ENCODE measurements at regions not wholly inside any gene's neighbourhood (a gene's known extent, or its start where the extent isn't known, plus 50 kb on each side); places are given as distances from the start of the nearest gene placed in this dataset.
"Not testable (repeated sequence)": the region's sequence is repeated elsewhere in the genome, so short reads cannot be mapped to it uniquely, and the experiment has no call there.

GRCh38 chr3:22743386-22743785, 459.7 kb upstream of the UBE2E2 start:
- in situ Hi-C loops (cut with HindIII; ENCODE audit: low sequenced_read_pairs); DNase-seq (ENCODE audit: low spot score): not testable (repeated sequence)

GRCh38 chr3:22745321-22745720, 457.8 kb upstream of the UBE2E2 start:
- no peak for DNase-seq (ENCODE audit: low spot score)
- in situ Hi-C loops (cut with HindIII; ENCODE audit: low sequenced_read_pairs) = no loop called here

GRCh38 chr3:22746221-22746620, 456.9 kb upstream of the UBE2E2 start:
- DNase-seq (ENCODE audit: low spot score) = no peak
- in situ Hi-C loops (cut with HindIII; ENCODE audit: low sequenced_read_pairs) = no loop called here

- DNase-seq (ENCODE audit: low spot score) = no peak
- in situ Hi-C loops (cut with HindIII; ENCODE audit: low sequenced_read_pairs) = no loop called here
These were observed 454.6 kb upstream of the UBE2E2 start for GRCh38 chr3:22748453-22749045.

- in situ Hi-C loops (cut with HindIII; ENCODE audit: low sequenced_read_pairs) = no loop called here
- DNase-seq (ENCODE audit: low spot score) = no peak
These were observed 443.4 kb upstream of the UBE2E2 start for GRCh38 chr3:22759636-22760310.

GRCh38 chr3:22765679-22766078, 437.4 kb upstream of the UBE2E2 start:
- DNase-seq (ENCODE audit: low spot score) = no peak
- in situ Hi-C loops (cut with HindIII; ENCODE audit: low sequenced_read_pairs) = no loop called here

GRCh38 chr3:22777834-22778233, 425.3 kb upstream of the UBE2E2 start:
- no peak for DNase-seq (ENCODE audit: low spot score)
- in situ Hi-C loops (cut with HindIII; ENCODE audit: low sequenced_read_pairs) = no loop called here

GRCh38 chr3:22779737-22780136, 423.4 kb upstream of the UBE2E2 start:
- no peak for DNase-seq (ENCODE audit: low spot score)
- in situ Hi-C loops (cut with HindIII; ENCODE audit: low sequenced_read_pairs) = no loop called here

GRCh38 chr3:22792533-22792932, 410.6 kb upstream of the UBE2E2 start:
- DNase-seq (ENCODE audit: low spot score) = no peak
- in situ Hi-C loops (cut with HindIII; ENCODE audit: low sequenced_read_pairs) = no loop called here

- in situ Hi-C loops (cut with HindIII; ENCODE audit: low sequenced_read_pairs) = no loop called here
These were observed 407.2 kb upstream of the UBE2E2 start for GRCh38 chr3:22795917-22796316.

GRCh38 chr3:22798461-22798860, 404.7 kb upstream of the UBE2E2 start:
- in situ Hi-C loops (cut with HindIII; ENCODE audit: low sequenced_read_pairs) = no loop called here
- DNase-seq (ENCODE audit: low spot score) = no peak

More at GRCh38 chr3:22795917-22796316, 407.2 kb upstream of the UBE2E2 start:
- DNase-seq (ENCODE audit: low spot score) = no peak

- DNase-seq (ENCODE audit: low spot score) = no peak
- in situ Hi-C loops (cut with HindIII; ENCODE audit: low sequenced_read_pairs) = no loop called here
These were observed 383.9 kb upstream of the UBE2E2 start for GRCh38 chr3:22819209-22819608.

GRCh38 chr3:22835041-22835440, 368.1 kb upstream of the UBE2E2 start:
- DNase-seq (ENCODE audit: low spot score) = no peak

GRCh38 chr3:22836131-22836530, 367.0 kb upstream of the UBE2E2 start:
- no peak for DNase-seq (ENCODE audit: low spot score)
- in situ Hi-C loops (cut with HindIII; ENCODE audit: low sequenced_read_pairs) = no loop called here

More at GRCh38 chr3:22835041-22835440, 368.1 kb upstream of the UBE2E2 start:
- in situ Hi-C loops (cut with HindIII; ENCODE audit: low sequenced_read_pairs) = no loop called here

- in situ Hi-C loops (cut with HindIII; ENCODE audit: low sequenced_read_pairs) = no loop called here
- no peak for DNase-seq (ENCODE audit: low spot score)
These were observed 359.3 kb upstream of the UBE2E2 start for GRCh38 chr3:22843854-22844253.

- DNase-seq (ENCODE audit: low spot score) = no peak
These were observed 356.6 kb upstream of the UBE2E2 start for GRCh38 chr3:22846566-22846965.

GRCh38 chr3:22849583-22849982, 353.5 kb upstream of the UBE2E2 start:
- in situ Hi-C loops (cut with HindIII; ENCODE audit: low sequenced_read_pairs); DNase-seq (ENCODE audit: low spot score): not testable (repeated sequence)

More at GRCh38 chr3:22846566-22846965, 356.6 kb upstream of the UBE2E2 start:
- in situ Hi-C loops (cut with HindIII; ENCODE audit: low sequenced_read_pairs) = no loop called here

- DNase-seq (ENCODE audit: low spot score) = no peak
- in situ Hi-C loops (cut with HindIII; ENCODE audit: low sequenced_read_pairs) = no loop called here
These were observed 346.3 kb upstream of the UBE2E2 start for GRCh38 chr3:22856811-22857210.

GRCh38 chr3:22858486-22858885, 344.6 kb upstream of the UBE2E2 start:
- peak; percentile 21 for DNase-seq (ENCODE audit: low spot score)
- in situ Hi-C loops (cut with HindIII; ENCODE audit: low sequenced_read_pairs) = no loop called here

- in situ Hi-C loops (cut with HindIII; ENCODE audit: low sequenced_read_pairs) = no loop called here
These were observed 343.5 kb upstream of the UBE2E2 start for GRCh38 chr3:22859618-22860017.

GRCh38 chr3:22861426-22861825, 341.7 kb upstream of the UBE2E2 start:
- in situ Hi-C loops (cut with HindIII; ENCODE audit: low sequenced_read_pairs) = no loop called here
- no peak for DNase-seq (ENCODE audit: low spot score)

More at GRCh38 chr3:22859618-22860017, 343.5 kb upstream of the UBE2E2 start:
- DNase-seq (ENCODE audit: low spot score) = no peak
